ENCODE measurements at regions not wholly inside any gene's neighbourhood (a gene's known extent, or its start where the extent isn't known, plus 50 kb on each side); places are given as distances from the start of the nearest gene placed in this dataset.
"Not testable (repeated sequence)": the region's sequence is repeated elsewhere in the genome, so short reads cannot be mapped to it uniquely, and the experiment has no call there.

DNA sequence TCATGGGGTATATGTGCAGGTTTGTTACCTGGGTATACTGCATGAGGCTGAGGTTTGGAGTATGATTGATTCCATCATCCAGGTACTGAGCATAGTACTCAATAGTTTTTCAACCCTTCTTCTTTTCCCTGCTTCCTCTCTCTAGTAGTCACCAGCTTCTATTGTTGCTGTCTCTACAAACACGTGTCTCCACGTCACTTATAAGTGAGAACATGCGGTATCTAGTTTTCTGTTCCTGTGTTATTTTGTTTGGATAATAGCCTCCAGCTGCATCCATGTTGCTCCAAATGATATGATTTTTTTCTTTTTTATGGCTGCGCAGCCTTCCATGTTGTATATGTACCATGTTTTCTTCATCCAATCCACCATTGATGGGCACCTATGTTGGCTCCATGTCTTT, 214.8 kb upstream of the TFPI start:
- no peak for ATAC-seq
- DNase-seq = no peak
- intact Hi-C loops (cut with DNase I) = no loop called here

GRCh38 chr2:187769437-187769836, 215.2 kb upstream of the TFPI start:
- intact Hi-C loops (cut with DNase I) = no loop called here
- no peak for ATAC-seq

GRCh38 chr2:187774551-187775071, 220.4 kb upstream of the TFPI start:
- DNase-seq = no peak
- no peak for ATAC-seq
- intact Hi-C loops (cut with DNase I) = no loop called here

More at GRCh38 chr2:187769437-187769836, 215.2 kb upstream of the TFPI start:
- DNase-seq = no peak

GRCh38 chr2:187775196-187775595, 221.0 kb upstream of the TFPI start:
- no peak for ATAC-seq
- DNase-seq = no peak
- intact Hi-C loops (cut with DNase I) = no loop called here

DNA sequence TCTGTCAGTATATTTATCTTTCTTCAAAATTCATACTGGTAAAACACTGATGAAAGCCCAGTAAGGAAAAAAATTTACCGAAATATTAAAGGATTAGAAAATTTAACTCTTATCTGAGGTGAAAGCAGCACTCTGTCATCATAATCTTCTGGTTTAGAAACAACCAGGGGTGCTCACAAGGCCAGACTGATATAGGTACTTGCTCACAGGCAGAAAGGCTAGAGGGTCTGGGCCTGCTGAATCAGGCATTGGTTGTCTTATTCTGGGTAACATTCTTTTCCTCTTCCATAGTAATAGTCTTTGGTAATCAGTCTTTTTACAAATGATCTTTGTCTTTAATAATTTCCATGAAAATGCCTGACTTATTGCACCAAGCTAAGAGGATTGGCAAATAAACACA, 221.4 kb upstream of the TFPI start:
- no peak for DNase-seq
- intact Hi-C loops (cut with DNase I) = no loop called here
- ATAC-seq = no peak

DNA sequence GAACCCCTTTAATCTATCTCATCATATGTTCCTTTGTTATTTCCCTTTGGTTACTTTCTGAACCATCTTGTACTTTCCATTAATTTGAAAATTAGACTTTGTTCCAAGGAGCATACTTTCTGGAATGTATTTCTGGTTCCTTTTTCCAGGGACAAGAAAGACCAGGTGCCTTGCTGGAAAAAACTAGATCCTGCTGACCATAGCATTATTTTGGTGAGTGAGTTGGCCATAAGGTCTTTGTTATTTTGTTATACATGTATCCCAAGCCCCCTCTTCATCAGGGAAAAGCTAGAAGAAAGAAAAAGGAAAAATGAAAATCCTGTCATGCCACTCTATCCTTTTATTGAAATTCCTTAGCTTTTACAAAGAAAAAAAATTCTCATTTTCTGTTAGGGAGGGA, 228.1 kb upstream of the TFPI start:
- DNase-seq (no peak), ATAC-seq (no peak)
- intact Hi-C loops (cut with DNase I) = no loop called here

GRCh38 chr2:187783446-187783845, 229.2 kb upstream of the TFPI start:
- intact Hi-C loops (cut with DNase I) = no loop called here
- ATAC-seq = no peak
- no peak for DNase-seq

- DNase-seq; ATAC-seq; intact Hi-C loops (cut with DNase I): not testable (repeated sequence)
Observed at GRCh38 chr2:187784138-187784537, 229.9 kb upstream of the TFPI start.

- intact Hi-C loops (cut with DNase I) = no loop called here
Observed at GRCh38 chr2:187799601-187800000, 245.4 kb upstream of the TFPI start.

DNA sequence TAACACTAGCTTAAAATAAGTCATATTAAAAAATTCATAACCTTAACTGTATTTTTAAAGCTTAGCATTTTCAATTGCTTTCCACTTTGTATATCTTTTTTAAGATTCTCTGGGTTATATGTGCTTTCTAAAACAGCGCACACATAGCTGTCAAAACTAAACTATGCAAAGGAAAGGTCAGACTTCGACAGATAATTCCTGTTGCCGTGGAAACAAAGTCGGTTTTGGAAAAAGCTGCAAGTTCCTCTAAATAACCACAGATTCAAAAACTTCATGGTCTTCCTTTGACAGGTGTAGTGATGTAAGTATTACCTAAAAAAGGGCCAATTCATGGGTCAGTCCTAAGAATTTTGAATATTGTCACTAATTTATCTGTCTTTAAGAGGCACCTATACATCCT, 249.6 kb upstream of the TFPI start:
- ATAC-seq (no peak), DNase-seq (no peak)
- intact Hi-C loops (cut with DNase I) = no loop called here

More at GRCh38 chr2:187799601-187800000, 245.4 kb upstream of the TFPI start:
- DNase-seq (no peak), ATAC-seq (no peak)

DNA sequence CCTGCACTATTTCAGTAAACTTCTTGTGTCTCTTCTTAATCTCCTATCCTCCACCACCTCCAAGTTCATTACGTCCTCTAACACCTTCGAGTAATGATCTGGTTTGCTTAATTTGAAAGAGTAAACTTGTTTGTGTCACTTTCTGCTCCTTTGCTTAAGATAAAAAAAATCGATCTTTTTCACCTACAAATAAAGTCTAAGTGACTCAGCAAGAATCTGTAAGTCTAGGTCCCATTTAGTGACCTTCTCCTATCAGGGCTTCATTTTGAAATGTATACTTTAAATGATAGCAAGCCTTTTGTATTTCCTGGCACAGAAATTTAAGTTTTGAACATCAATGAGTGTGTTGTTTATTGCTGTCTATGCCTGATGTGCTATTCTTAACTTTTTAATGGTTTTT, 260.9 kb upstream of the TFPI start:
- ATAC-seq = no peak
- intact Hi-C loops (cut with DNase I) = no loop called here
- no peak for DNase-seq

- DNase-seq = no peak
- intact Hi-C loops (cut with DNase I) = no loop called here
- ATAC-seq = no peak
Observed at GRCh38 chr2:187819624-187820023, 265.4 kb upstream of the TFPI start.

- intact Hi-C loops (cut with DNase I) = no loop called here
- ATAC-seq (no peak), DNase-seq (no peak)
Observed at GRCh38 chr2:187825108-187825507, 270.9 kb upstream of the TFPI start.

DNA sequence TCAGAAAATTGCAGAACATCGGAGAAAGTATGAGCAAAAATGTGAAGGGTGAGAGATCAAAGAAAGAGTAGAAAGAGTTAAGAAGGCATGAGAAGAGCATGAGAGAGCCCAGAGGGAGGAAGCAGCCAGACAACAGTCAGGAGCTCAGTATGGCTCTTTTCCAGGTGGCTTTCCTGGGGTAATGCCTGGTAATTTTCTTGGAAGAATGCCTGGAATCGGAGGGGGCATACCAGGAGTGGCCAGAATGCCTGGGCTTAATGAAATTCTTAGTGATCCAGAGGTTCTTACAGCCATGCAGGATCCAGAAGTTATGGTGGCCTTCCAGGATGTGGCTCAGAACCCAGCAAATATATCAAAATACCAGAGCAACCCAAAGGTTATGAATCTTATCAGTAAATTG, 271.8 kb upstream of the TFPI start:
- ATAC-seq = no peak
- intact Hi-C loops (cut with DNase I) = no loop called here
- no peak for DNase-seq

- no peak for DNase-seq
- intact Hi-C loops (cut with DNase I) = no loop called here
- ATAC-seq = no peak
Observed at GRCh38 chr2:187834787-187835186, 280.6 kb upstream of the TFPI start.

DNA sequence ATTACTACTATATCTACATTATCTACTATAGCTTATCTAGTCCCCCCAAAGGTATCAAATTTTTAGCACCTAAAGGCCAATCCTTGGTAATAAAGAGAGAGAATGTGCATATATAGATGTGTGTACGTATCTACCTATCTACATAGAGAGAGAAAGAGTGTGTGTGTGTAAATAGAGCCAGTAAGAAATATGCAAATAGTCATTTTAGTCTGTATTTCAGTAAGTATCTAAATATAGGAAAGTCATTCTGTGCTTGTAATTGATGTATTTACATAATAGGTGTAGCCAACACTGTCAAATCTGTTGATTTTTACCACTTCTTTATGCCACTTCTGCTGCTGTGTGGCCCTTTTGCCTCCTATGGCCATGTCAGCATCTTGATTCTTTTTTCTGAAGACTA, 284.5 kb upstream of the TFPI start:
- DNase-seq (no peak), ATAC-seq (no peak)
- intact Hi-C loops (cut with DNase I) = no loop called here

- intact Hi-C loops (cut with DNase I) = loop anchor here in 1 of 2 donors (10.0 kb wide), 1 partner anchor 258 kb away; no protein-coding TSS in a partner anchor
- no peak for DNase-seq
- no peak for ATAC-seq
Observed at GRCh38 chr2:187842315-187842714, 288.1 kb upstream of the TFPI start.

DNA sequence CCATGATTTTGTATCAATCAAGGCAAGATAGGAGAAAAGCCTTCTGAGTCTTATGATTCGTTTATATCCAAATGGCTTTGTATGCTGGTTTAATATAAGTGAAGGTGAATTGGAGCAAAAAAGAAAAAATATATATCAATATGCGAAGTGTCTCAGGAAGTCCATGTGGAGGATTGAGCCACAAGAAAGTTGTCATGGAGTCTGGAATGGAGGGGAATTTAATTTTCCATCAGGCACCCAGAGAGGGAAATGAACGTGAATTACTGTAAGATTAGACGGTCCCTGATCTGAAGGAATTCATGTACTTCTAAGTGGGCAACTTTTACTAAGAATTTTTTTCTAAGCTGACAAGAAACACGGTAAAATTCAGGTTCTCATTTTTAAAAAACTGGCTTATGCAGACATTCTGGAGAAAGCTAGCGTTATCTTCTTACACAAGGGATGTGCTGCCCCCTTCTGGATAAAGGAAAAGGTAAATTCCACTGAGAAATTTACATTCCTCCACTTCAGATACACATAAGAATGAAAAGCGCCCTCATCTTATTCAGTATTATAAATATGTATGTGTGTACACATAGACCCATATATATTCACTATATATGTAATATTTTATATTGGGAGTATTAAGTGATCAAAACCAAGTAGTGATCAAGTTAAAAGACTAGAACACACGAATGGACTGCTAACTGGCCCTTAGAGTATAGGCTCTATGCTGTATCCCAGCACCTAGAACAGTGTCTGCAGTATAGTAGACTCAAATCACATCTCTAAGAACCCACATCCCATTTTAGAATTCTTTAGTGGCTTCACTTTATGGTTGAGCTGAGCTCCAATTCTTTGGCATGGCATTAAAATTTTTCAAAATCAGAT, 289.0 kb upstream of the TFPI start:
- ATAC-seq (no peak), DNase-seq (no peak)
- intact Hi-C loops (cut with DNase I) = loop anchor here in 1 of 2 donors (10.0 kb wide), 1 partner anchor 258 kb away; no protein-coding TSS in a partner anchor

DNA sequence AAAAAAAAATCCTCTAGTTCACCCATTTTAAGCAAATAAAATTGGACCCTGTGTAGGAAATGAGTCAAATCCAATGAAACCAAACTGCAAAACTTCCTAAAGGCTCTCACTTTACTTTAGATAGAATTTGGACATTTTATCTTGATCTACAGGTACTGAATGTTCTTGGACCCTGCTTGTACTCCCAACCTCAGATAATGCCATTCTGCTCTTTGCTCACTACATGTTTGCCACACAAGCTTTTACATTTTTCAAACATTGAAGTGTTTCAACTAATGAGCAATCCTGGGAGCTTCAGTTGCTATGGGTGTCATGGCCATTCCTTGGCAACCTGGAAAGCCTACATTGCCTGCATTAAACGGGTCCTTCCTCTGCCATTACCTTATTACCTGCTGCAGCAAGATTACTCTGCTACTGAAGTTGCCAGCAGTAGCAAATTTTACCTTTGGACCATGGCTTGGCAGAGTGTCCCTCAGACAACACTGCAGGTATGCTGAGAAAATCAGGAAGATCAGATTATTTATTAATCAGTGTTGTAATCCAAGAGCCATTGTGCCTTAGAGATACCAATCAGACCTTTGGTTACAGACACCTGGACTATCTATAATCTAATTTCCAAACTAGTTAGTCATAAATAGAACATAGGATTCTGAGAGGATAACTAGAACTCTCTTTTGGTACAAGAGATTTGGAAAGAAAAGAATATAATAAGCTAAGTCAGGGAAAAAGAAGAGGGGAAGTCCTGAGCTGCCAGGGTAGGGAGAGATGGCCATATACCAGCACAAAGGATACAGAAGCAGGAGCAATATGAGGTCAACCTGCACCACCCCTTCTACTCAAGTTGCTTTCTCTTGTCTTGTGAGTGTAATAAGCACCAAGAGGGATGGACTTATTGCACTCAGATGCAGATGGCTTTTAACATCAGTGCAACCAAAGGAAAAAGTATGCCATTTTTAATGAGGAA, 293.3 kb upstream of the TFPI start:
- ATAC-seq = no peak
- DNase-seq = no peak
- intact Hi-C loops (cut with DNase I) = loop anchor here in 1 of 2 donors (10.0 kb wide), 1 partner anchor 263 kb away; no protein-coding TSS in a partner anchor

Measured in left cardiac atrium (tissue), 4 donors.